ENCODE measurements at regions not wholly inside any gene's neighbourhood (a gene's known extent, or its start where the extent isn't known, plus 50 kb on each side); places are given as distances from the start of the nearest gene placed in this dataset.

DNA sequence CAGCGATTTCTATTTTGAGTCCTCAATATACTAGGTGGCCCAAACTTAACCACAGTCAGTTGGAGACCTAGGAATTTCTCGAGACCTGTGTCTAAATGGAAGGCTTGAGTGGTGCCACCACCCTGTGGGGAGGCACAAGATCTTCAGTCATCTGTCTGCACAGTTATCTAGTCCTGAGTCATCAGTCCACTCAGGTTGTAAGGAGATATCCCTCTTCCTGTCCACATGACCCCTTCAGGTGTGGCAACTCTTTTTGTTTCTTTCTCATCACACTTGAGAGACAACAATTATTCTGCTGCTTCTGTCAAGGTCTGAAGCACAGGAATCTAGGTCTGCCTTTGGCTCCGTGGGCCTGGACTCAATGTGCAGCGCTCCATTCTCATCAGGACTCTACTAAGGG, 64.4 kb upstream of the IBSP start:
- TF ChIP-seq, protein P1, sequence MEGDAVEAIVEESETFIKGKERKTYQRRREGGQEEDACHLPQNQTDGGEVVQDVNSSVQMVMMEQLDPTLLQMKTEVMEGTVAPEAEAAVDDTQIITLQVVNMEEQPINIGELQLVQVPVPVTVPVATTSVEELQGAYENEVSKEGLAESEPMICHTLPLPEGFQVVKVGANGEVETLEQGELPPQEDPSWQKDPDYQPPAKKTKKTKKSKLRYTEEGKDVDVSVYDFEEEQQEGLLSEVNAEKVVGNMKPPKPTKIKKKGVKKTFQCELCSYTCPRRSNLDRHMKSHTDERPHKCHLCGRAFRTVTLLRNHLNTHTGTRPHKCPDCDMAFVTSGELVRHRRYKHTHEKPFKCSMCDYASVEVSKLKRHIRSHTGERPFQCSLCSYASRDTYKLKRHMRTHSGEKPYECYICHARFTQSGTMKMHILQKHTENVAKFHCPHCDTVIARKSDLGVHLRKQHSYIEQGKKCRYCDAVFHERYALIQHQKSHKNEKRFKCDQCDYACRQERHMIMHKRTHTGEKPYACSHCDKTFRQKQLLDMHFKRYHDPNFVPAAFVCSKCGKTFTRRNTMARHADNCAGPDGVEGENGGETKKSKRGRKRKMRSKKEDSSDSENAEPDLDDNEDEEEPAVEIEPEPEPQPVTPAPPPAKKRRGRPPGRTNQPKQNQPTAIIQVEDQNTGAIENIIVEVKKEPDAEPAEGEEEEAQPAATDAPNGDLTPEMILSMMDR (IDR thresholded peaks at IDR 0.05): no peak
- no peak for TF ChIP-seq POLR2A (IDR thresholded peaks at IDR 0.05)
